MM.1S (cell line): ENCODE measurements at regions not wholly inside any gene's neighbourhood (a gene's known extent, or its start where the extent isn't known, plus 50 kb on each side); places are given as distances from the start of the nearest gene placed in this dataset.

Source experiments
- DNase-seq: peaks from one replicate; pipeline ENCODE4 v3.0.0-alpha.2; 2015
- H2AFZ ChIP-seq: fragments of 300-600 bp; sonication (generic); 2 replicates; pipeline ENCODE4 v1.6.0; 2016; ENCODE audit warnings: antibody characterized with exemption, low read length
- H3F3A ChIP-seq: fragments of 300-600 bp; sonication (generic); 2 replicates; pipeline ENCODE4 v1.6.1; 2016; ENCODE audit warnings: mild to moderate bottlenecking, antibody characterized with exemption, low read length, moderate library complexity, mixed read lengths; ENCODE audit not compliant: insufficient read depth
- H3K27ac ChIP-seq: fragments of 300-600 bp; sonication (generic); 2 replicates; pipeline ENCODE4 v1.5.1; 2016; ENCODE audit warnings: mild to moderate bottlenecking, low read length
- H3K27me3 ChIP-seq: fragments of 300-600 bp; sonication (generic); replicated peaks from 2 replicates; pipeline ENCODE4 v1.6.0; 2016; ENCODE audit warnings: low read length; ENCODE audit not compliant: insufficient read depth
- H3K36me3 ChIP-seq: fragments of 300-600 bp; sonication (generic); replicated peaks from 2 replicates; pipeline ENCODE4 v1.6.1; 2016; ENCODE audit warnings: mild to moderate bottlenecking, low read length, mixed read lengths; ENCODE audit not compliant: insufficient read depth
- H3K4me1 ChIP-seq: fragments of 300-600 bp; sonication (generic); 2 replicates; pipeline ENCODE4 v1.6.1; 2016; ENCODE audit warnings: low read length, mixed read lengths
- H3K4me2 ChIP-seq: fragments of 300-600 bp; sonication (generic); 2 replicates; pipeline ENCODE4 v1.6.0; 2016; ENCODE audit warnings: low read depth, low read length
- H3K4me3 ChIP-seq: fragments of 300-600 bp; sonication (generic); 2 replicates; pipeline ENCODE4 v1.5.1; 2016; ENCODE audit warnings: low read length, mixed read lengths
- H3K79me2 ChIP-seq: fragments of 300-600 bp; sonication (generic); 2 replicates; pipeline ENCODE4 v1.6.1; 2016; ENCODE audit warnings: mixed run types, low read length, mixed read lengths
- H3K9ac ChIP-seq: fragments of 300-600 bp; sonication (generic); 2 replicates; pipeline ENCODE4 v1.6.1; 2016; ENCODE audit warnings: low read length, mixed read lengths
- H3K9me2 ChIP-seq: fragments of 300-600 bp; sonication (generic); replicated peaks from 2 replicates; pipeline ENCODE4 v1.6.1; 2016; ENCODE audit warnings: mild to moderate bottlenecking, low read length, mixed read lengths; ENCODE audit not compliant: insufficient read depth
- H3K9me3 ChIP-seq: fragments of 300-600 bp; sonication (generic); replicated peaks from 2 replicates; pipeline ENCODE4 v1.6.1; 2016; ENCODE audit warnings: mild to moderate bottlenecking, low read length, mixed read lengths; ENCODE audit not compliant: insufficient read depth
- H4K20me1 ChIP-seq: fragments of 300-600 bp; sonication (generic); 2 replicates; pipeline ENCODE4 v1.6.1; 2016; ENCODE audit warnings: mild to moderate bottlenecking, low read length, moderate library complexity, mixed read lengths; ENCODE audit not compliant: insufficient read depth
- EZH2 ChIP-seq: fragments of 300-600 bp; sonication (generic); optimal IDR thresholded peaks from 2 replicates; pipeline ENCODE3; 2017; ENCODE audit warnings: low read depth, mild to moderate bottlenecking, antibody characterized with exemption, low read length, mixed read lengths
- EZH2phosphoT487 ChIP-seq: fragments of 300-600 bp; sonication (generic); IDR thresholded peaks from 2 replicates; pipeline ENCODE4 v1.6.1; 2018; ENCODE audit warnings: antibody characterized with exemption, low read length
- TF ChIP-seq, protein P1 (sequence below): fragments of 300-600 bp; sonication (generic); IDR thresholded peaks from 2 replicates; pipeline ENCODE4 v1.5.1; 2016; ENCODE audit warnings: antibody characterized with exemption, low read length, mixed read lengths

GRCh38 chr5:166507810-166508425, 1783.5 kb upstream of the WWC1 start:
- Histone ChIP-seq H4K20me1 (no peaks in the 10 kb centered on the region), H3K9me3 (no peaks in the 10 kb centered on the region), H3K4me2 (no peak overlapping the region)

DNA sequence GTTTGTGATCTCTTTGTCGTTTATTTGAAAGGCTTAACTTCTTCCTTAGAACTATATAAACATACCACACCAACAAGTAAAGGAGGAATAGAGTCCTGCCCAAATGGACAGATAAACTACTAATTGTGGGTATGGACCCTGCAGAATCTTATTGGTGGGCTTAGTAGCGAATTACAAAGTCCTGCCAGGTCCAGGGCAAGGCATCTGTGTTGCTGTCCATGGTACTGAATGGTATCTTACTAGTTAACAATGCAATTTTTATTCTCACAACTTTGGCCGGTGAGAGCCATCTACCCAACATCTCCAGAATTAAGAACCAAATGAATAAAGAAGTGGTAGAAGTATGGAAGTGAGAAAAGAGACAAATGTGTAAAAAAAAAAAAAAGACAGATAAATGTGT, 1782.4 kb upstream of the WWC1 start:
- no peak overlapping the region for H3K4me2 ChIP-seq
- no peaks in the 10 kb centered on the region for H3K27me3 ChIP-seq
- no peaks in the 10 kb centered on the region for H3K9me3 ChIP-seq
- no peaks in the 10 kb centered on the region for H3K36me3 ChIP-seq
- no peak overlapping the region for H3K9ac ChIP-seq
- no peaks in the 10 kb centered on the region for H3F3A ChIP-seq
- no peak overlapping the region for H2AFZ ChIP-seq
- H3K4me1 ChIP-seq, result no peaks in the 10 kb centered on the region
- H3K27ac ChIP-seq, result no peak overlapping the region
- no peak overlapping the region for H3K4me3 ChIP-seq
- no peaks in the 10 kb centered on the region for H3K79me2 ChIP-seq
- no peaks in the 10 kb centered on the region for H3K9me2 ChIP-seq
- TF ChIP-seq EZH2 (no peak), EZH2phosphoT487 (no peak)
- TF ChIP-seq, protein P1, sequence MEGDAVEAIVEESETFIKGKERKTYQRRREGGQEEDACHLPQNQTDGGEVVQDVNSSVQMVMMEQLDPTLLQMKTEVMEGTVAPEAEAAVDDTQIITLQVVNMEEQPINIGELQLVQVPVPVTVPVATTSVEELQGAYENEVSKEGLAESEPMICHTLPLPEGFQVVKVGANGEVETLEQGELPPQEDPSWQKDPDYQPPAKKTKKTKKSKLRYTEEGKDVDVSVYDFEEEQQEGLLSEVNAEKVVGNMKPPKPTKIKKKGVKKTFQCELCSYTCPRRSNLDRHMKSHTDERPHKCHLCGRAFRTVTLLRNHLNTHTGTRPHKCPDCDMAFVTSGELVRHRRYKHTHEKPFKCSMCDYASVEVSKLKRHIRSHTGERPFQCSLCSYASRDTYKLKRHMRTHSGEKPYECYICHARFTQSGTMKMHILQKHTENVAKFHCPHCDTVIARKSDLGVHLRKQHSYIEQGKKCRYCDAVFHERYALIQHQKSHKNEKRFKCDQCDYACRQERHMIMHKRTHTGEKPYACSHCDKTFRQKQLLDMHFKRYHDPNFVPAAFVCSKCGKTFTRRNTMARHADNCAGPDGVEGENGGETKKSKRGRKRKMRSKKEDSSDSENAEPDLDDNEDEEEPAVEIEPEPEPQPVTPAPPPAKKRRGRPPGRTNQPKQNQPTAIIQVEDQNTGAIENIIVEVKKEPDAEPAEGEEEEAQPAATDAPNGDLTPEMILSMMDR, result no peak
- DNase-seq, result peak; percentile 40
- H4K20me1 ChIP-seq, result no peaks in the 10 kb centered on the region

More at GRCh38 chr5:166507810-166508425, 1783.5 kb upstream of the WWC1 start:
- DNase-seq, result no peak
- Histone ChIP-seq H3K9me2 (no peaks in the 10 kb centered on the region), H3K4me1 (no peaks in the 10 kb centered on the region), H3K36me3 (no peaks in the 10 kb centered on the region), H2AFZ (no peak overlapping the region), H3F3A (no peaks in the 10 kb centered on the region), H3K27ac (no peak overlapping the region), H3K4me3 (no peak overlapping the region), H3K9ac (no peak overlapping the region), H3K79me2 (no peaks in the 10 kb centered on the region), H3K27me3 (no peaks in the 10 kb centered on the region)
- TF ChIP-seq, protein P1, result no peak
- TF ChIP-seq EZH2phosphoT487 (no peak), EZH2 (no peak)

DNA sequence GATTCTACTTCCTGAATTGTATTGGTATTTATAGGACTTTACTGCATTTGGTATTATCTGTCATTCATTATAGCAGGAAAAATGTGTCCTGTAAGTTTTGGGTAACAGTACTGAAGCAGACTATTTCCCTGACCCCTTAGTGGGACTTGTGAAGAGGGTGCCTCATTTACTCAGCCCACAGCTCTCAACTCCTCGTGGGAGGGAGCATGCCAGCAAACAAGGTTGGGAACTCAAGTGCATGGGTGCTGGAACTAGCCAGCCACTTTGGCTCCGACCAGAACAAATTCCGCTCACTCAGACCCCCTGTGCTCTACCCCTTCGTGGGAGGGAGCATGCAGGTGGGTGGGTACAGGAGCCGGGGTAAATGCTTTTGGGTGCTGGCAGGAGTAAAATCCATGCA, 1773.5 kb upstream of the WWC1 start:
- Histone ChIP-seq H4K20me1 (no peaks in the 10 kb centered on the region), H3K9me3 (no peaks in the 10 kb centered on the region), H3K4me3 (peak overlapping the region; percentile 23; the same call in 1 of the 2 replicates), H3K27me3 (no peaks in the 10 kb centered on the region), H3K9ac (peak overlapping the region; percentile 30; the same call in 1 of the 2 replicates), H3K4me1 (peaks cover 18% of the 10 kb centered on the region), H3F3A (0 out of 2 replicates have a peak, but pooled peaks cover 4% of the 10 kb centered on the region), H3K9me2 (no peaks in the 10 kb centered on the region), H3K36me3 (no peaks in the 10 kb centered on the region), H2AFZ (peak overlapping the region; percentile 9; the same call in 1 of the 2 replicates), H3K79me2 (no peaks in the 10 kb centered on the region), H3K4me2 (peak overlapping the region; percentile 52), H3K27ac (peak overlapping the region; percentile 67; the same call in 1 of the 2 replicates)
- TF ChIP-seq EZH2phosphoT487, result no peak
- TF ChIP-seq EZH2, result no peak
- TF ChIP-seq, protein P1, result no peak
- DNase-seq, result no peak
